ENCODE measurements at regions not wholly inside any gene's neighbourhood (a gene's known extent, or its start where the extent isn't known, plus 50 kb on each side); places are given as distances from the start of the nearest gene placed in this dataset.

GRCh38 chr1:30263888-30264671 is 459.3 kb downstream of the MATN1 start:
- TF ChIP-seq CTCF (IDR thresholded peaks at IDR 0.05): no peak
- TF ChIP-seq EZH2 (IDR thresholded peaks at IDR 0.05): no peak

Measured in neural progenitor cell (in vitro differentiated cells).